HG03565 (cell line): ENCODE measurements at regions not wholly inside any gene's neighbourhood (a gene's known extent, or its start where the extent isn't known, plus 50 kb on each side); places are given as distances from the start of the nearest gene placed in this dataset.
"Not testable (repeated sequence)": the region's sequence is repeated elsewhere in the genome, so short reads cannot be mapped to it uniquely, and the experiment has no call there.

Experiments used
- ATAC-seq: cut with Tn5 transposase; IDR thresholded peaks from one replicate; pipeline ENCODE4 v1.9.1; 2021; ENCODE audit warnings: mild to moderate bottlenecking, moderate library complexity; ENCODE audit not compliant: unreplicated experiment

DNA sequence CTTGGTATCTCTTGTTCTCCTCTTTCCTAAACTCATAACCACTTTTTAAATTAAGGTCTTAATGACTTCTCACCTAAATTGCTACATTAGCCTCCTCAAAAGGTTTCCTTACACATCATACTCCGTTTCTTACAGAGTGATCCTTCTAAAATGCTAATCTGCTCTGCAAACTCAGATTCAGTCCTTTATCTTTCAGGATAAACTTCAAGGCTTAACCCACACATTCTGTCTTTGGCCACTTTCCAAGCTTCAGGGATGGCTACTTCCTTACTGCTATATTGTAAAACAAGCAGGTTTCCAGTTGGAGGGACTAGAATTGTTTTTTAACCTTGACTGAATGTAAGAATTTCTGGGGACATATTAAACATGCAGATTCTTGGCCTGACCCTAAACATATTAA lies 105.5 kb upstream of the CHD1 start:
- no peak for ATAC-seq

DNA sequence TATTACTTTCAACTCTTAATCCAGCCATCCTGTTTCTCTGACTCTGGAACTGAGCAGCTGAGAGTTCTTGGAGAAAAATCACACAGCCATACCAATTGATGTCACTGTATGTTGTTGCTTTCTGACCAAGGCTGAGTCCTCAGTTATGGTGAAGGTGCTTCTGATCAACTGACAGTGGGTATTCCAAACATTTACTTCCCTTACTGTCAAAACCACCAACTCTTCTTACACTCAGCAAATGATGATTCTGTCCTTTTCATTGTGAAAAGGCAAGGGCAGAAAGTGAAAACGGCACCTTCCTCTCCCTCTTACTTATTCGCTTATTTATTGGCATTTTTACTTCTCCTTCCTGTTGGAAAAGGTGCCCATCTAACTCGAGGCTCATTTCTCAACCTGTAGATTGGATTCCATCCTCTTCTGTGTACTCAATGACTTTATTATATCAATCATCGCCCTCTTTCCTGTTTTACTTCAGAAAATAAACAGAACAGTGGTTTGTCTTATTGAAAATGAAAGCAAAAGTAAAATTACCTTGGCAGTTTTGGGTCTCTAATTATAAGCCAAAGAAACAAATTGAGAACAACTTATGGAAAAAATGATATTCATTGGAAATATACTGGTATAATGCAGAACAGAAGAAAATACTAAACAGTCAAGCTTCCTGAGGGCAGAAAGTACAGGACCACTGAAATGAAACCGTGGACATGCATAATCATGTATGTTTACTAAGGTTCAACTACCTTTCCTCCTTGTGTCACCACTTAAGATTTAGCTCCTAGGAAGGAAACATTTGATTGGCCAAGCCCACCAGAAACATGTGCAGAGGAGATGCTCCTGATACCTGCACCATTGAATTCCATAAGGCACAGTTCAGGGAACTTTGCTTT lies 104.5 kb upstream of the CHD1 start:
- peak; percentile 7 for ATAC-seq

DNA sequence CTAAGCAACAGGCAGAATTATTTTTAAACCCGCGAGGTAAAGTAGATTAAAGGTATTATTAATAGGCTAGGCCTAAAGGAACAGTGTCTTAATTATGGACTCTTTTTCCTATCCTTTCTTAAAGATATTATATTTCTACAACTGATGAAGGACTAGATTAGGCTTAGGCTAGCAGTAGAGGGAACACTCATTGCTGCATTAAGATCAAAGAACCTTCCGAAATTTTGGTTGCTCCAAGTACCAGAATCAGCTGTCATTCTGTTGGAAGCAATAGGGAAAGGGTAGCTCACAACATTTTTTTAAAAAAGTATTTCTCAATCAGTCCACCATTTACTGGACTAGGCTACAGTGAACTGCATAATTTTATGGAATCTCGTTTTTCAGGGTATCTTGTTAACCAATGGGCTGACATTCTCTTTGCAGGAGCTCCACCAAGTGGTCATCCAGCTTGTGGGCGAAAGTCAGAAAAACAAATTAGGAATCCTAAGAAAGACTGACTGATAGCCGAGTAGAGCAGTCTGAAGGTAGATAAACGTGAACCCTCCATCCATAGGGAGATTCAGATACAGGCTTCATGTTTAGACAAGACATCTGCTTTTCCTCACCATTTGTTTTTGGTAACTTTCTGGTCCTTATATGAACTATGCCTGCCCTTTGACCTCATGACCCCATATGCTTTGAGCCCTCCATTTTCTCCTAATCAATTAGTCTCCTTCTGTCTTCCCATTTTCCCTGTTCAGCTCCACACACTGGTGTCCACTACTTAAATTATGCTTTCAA lies 103.6 kb upstream of the CHD1 start:
- ATAC-seq = peak; percentile 28

GRCh38 chr5:99030906-99031440 lies 102.2 kb upstream of the CHD1 start:
- ATAC-seq = no peak

DNA sequence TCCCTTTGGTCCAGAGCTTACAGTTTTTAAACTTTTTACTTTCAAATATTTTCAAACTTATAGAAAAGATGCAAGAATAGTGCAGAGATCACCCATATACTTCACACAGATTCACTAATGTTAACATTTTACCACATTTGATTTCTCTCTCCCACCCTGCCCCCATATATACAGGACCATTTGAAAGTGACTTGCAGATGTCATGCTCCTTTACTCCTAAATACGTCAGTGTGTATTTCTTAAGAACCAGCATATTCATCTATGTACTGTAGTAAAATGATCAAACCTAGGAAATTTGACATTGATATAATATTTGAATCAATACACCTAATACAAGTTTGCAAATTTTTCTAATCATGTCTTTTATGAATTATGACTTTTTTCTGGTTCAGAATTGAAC lies 100.4 kb upstream of the CHD1 start:
- no peak for ATAC-seq

- not testable (repeated sequence) for ATAC-seq
Measured at GRCh38 chr5:99028170-99028569, 99.4 kb upstream of the CHD1 start.

GRCh38 chr5:99025298-99026045 lies 96.7 kb upstream of the CHD1 start:
- no peak for ATAC-seq

DNA sequence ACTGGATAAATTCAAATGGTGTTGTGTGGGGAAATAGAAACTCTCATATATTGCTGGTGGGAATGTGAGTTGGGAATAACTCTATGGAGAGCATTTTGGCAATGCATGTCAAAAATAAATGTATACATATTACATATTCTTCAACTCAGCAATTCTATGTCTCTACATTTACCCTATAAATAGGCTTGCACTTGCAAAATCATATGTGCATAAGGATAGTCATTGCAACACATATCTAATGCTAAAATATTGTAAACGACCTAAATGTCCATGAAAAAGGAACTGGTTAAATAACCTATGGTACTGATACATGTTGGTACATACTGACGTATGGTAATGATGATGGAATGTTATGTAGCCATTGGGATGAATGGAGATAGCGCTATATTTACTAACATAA lies 94.5 kb upstream of the CHD1 start:
- ATAC-seq = no peak

DNA sequence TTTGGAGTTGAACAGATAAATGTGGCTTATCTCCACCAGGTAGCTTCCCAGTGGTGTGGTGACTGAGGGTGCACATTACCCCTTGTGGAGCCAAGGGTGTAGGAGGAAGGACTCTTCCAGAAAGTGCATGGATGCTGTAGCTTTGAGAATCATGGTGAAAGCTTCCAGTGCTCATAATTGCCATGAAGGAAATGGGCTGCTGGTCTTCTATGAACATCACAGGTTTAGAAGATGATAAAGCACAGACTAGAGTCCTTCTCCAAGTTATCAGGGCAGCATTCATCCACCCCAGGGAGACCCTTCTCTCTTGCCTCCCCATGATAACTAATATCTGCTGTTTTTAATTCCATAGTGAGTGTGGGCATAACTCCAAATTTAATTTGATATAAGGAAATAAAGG lies 93.4 kb upstream of the CHD1 start:
- ATAC-seq = no peak

DNA sequence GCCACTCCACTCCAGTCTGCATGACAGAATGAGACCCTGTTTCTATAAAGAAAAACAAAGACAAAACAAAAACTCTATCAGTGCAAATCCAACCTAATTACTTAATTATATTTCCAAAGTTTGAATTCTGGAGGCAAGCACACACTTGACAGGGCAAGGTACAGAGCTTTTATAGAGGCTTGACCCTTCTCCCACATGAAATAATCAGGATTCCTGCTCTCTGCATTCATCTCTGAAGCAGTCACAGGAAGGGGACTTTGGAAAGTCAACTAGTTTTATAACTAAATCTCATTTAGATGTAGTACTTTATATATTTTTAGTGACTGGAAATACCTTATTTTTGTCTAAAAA lies 91.9 kb upstream of the CHD1 start:
- ATAC-seq = no peak

DNA sequence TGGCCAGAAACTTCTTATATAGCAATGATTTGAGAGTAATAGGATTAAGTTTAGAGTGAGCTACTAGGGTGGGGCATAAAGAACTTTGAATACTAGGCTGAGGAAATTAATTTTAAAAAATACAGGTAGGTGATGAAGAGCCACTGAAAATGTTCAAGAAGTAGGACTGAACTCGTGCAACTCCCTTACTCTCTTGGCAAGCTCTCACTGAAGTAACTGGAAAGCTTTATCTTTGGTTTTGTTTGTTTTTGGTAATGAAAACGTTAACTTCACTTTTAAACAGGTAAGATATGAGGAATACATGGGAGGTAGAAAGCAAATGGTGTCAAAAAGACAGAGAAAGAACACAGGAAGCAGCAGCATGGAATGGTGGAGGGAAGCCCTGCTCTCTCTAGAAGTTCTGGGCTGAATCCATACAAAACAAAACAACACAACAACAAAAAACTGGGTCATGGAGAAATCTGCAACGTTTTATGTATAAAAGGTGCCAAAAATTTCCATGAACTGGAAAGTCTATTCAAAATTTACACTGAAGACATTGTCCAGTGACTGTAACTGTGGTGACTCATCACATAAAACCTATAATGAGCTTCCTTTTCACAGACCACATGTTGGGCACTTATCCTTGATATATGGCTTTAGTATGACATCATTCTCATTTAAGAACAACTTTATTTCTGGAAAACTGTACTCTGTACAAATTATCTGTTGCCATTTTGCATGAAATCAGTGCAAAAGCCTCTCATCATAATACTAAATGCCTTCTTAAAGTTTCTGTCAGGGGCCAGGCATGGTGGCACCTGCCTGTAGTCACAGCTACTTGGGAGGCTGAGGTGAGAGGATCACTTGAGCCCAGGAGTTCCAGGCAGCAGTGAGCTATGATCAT lies 91.2 kb upstream of the CHD1 start:
- ATAC-seq = peak; percentile 67

- ATAC-seq = no peak
Measured at GRCh38 chr5:99019254-99019653, 90.4 kb upstream of the CHD1 start.

GRCh38 chr5:99010294-99010693 lies 81.5 kb upstream of the CHD1 start:
- no peak for ATAC-seq

DNA sequence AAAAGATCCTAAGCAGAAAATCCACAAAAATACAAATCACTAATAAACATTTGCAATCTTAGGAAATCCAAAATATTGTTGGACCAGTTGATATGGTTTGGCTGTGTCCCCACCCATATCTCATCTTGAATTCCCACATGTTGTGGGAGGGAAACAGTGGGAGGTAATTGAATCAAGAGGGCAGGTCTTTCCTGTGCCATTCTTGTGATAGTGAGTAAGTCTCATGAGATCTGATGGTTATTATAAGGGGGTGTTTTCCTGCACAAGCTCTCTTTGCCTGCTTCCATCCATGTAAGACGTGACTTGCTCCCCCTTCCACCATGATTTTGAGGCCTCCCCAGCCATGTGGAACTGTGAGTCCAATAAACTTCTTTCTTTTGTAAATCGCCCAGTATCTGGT lies 79.2 kb upstream of the CHD1 start:
- ATAC-seq = not testable (repeated sequence)

DNA sequence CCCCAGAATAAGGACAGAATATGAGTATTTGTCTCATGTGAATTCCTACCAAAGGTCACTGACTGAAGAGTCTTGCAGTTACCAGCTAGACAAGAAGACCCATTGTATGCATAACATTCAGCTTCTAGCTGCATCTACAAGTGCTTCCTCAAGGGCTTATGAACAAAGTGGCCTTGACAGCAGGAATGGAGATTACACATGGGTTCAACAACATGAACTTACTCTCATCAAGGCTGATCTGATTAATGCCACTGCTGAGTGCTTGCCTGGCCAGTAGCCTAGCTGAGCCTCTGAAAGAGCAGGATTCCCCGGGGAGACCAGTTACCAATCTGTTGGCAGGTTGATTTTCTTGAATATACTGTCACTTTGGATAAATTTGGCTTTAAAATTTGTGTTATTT lies 76.7 kb upstream of the CHD1 start:
- ATAC-seq = no peak

GRCh38 chr5:99004960-99005359 lies 76.2 kb upstream of the CHD1 start:
- ATAC-seq = peak; percentile 100

- no peak for ATAC-seq
Measured at GRCh38 chr5:99000876-99001275, 72.1 kb upstream of the CHD1 start.

DNA sequence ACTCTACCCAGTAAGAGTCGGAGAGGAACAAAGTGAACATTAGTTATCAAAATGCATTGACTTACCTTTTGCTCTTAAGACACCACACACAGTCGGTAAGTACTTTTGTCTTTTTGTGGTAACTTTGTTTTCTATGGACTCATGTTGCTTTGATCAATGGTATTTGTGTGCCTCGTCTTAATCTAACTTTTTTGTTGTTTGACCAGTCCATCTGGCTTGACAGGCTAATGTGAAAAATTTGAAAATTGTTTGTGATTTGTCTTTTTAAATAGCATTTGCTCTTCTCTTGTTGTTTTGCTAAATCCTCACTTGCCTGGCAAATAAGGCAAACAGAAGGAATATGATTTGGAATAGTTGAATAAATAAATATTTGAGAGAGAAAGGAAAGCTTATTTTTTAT lies 71.4 kb upstream of the CHD1 start:
- ATAC-seq = no peak

- ATAC-seq = no peak
Measured at GRCh38 chr5:98999631-99000030, 70.8 kb upstream of the CHD1 start.

GRCh38 chr5:98997000-98997399 lies 68.2 kb upstream of the CHD1 start:
- no peak for ATAC-seq
